ENCODE measurements at regions not wholly inside any gene's neighbourhood (a gene's known extent, or its start where the extent isn't known, plus 50 kb on each side); places are given as distances from the start of the nearest gene placed in this dataset.

DNA sequence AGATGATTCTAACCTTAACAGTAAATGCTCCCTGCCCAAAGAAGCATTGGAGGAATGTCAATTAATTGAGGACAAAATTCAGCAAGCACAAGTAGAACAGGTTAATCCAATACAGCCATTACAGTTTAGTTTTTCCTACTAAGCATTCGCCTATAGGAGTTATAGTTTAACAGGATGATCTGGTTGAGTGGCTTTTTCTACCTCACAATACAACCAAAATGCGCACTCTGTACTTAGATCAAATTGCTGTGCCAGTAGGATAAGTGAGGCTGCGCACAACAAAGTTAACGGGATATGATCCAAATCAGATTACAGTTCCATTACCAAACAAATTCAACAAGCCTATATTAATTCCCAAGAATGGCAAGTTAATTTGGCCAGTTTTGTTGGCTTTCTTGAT is 117.1 kb upstream of the TRIM24 start:
- TF ChIP-seq, protein P1, sequence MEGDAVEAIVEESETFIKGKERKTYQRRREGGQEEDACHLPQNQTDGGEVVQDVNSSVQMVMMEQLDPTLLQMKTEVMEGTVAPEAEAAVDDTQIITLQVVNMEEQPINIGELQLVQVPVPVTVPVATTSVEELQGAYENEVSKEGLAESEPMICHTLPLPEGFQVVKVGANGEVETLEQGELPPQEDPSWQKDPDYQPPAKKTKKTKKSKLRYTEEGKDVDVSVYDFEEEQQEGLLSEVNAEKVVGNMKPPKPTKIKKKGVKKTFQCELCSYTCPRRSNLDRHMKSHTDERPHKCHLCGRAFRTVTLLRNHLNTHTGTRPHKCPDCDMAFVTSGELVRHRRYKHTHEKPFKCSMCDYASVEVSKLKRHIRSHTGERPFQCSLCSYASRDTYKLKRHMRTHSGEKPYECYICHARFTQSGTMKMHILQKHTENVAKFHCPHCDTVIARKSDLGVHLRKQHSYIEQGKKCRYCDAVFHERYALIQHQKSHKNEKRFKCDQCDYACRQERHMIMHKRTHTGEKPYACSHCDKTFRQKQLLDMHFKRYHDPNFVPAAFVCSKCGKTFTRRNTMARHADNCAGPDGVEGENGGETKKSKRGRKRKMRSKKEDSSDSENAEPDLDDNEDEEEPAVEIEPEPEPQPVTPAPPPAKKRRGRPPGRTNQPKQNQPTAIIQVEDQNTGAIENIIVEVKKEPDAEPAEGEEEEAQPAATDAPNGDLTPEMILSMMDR (IDR thresholded peaks at IDR 0.05; ENCODE audit: insufficient read depth, low read depth, low read length), result no peak
- no peak for TF ChIP-seq EZH2 (IDR thresholded peaks at IDR 0.05; ENCODE audit: insufficient read depth, low read length)

All from astrocyte (in vitro differentiated cells and primary cell).